AG04450 (cell line): ENCODE measurements at regions not wholly inside any gene's neighbourhood (a gene's known extent, or its start where the extent isn't known, plus 50 kb on each side); places are given as distances from the start of the nearest gene placed in this dataset.

ENCODE experiments used
- CTCF ChIA-PET: fragments of 300-600, 350-600 bp; formaldehyde crosslinking; extraction: SDS; loops from one replicate; lab custom pipeline; 2022; ENCODE audit warnings: antibody characterized with exemption, inconsistent platforms; lab: Charles Lee
- POLR2A ChIA-PET: fragments of 350-600 bp; formaldehyde crosslinking; extraction: SDS; loops from one replicate; lab custom pipeline; 2021; ENCODE audit warnings: antibody characterized with exemption, inconsistent platforms; lab: Yijun Ruan, JAX
- DNase-seq: peaks from one replicate; pipeline ENCODE4 v3.0.0-alpha.2; 2011; ENCODE audit warnings: low read depth, low spot score
- H3K27ac ChIP-seq: one replicate; pipeline ENCODE4 v1.5.1; 2012; ENCODE audit warnings: low read depth, low read length, control low read depth
- H3K27me3 ChIP-seq: one replicate; pipeline ENCODE4 v1.6.0; 2012; ENCODE audit warnings: low read length; ENCODE audit not compliant: control insufficient read depth, insufficient read depth
- H3K4me3 ChIP-seq: 2 replicates; pipeline ENCODE4 v1.5.1; 2011; ENCODE audit warnings: mild to moderate bottlenecking, low read depth, low read length, control low read depth
- H3K9me3 ChIP-seq: 2 replicates; pipeline ENCODE4 v1.5.1; 2012; ENCODE audit warnings: low read length; ENCODE audit not compliant: control insufficient read depth, insufficient read depth
- TF ChIP-seq, protein P1 (sequence below): IDR thresholded peaks from 2 replicates; pipeline ENCODE4 v1.5.1; 2011; ENCODE audit warnings: low read depth, low read length, control low read depth, inconsistent platforms

DNA sequence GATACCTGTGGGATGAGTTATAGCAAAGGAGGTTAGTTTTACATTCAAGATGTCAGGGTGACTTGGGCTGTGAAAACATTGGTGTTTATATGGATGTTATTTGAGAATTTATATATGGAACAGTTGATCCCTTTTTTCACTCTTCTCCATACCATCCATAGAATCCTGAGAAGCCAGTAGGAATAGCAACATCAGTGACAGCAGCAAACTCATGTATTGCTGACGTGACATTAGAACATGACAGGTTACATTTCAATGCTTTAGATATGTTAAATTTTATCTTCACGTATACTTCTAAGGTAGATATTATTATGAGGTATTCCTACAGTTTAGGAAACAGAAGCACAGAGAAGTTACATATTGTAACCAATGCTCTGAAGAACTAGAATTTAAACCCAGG is 745.2 kb upstream of the GCFC2 start:
- no peak for DNase-seq
- Histone ChIP-seq H3K4me3 (no peak overlapping the region), H3K9me3 (no peaks in the 10 kb centered on the region), H3K27me3 (no peaks in the 10 kb centered on the region), H3K27ac (no peak overlapping the region)
- TF ChIP-seq, protein P1, sequence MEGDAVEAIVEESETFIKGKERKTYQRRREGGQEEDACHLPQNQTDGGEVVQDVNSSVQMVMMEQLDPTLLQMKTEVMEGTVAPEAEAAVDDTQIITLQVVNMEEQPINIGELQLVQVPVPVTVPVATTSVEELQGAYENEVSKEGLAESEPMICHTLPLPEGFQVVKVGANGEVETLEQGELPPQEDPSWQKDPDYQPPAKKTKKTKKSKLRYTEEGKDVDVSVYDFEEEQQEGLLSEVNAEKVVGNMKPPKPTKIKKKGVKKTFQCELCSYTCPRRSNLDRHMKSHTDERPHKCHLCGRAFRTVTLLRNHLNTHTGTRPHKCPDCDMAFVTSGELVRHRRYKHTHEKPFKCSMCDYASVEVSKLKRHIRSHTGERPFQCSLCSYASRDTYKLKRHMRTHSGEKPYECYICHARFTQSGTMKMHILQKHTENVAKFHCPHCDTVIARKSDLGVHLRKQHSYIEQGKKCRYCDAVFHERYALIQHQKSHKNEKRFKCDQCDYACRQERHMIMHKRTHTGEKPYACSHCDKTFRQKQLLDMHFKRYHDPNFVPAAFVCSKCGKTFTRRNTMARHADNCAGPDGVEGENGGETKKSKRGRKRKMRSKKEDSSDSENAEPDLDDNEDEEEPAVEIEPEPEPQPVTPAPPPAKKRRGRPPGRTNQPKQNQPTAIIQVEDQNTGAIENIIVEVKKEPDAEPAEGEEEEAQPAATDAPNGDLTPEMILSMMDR = no peak
- ChIA-PET CTCF (no interaction called here), POLR2A (no interaction called here)

DNA sequence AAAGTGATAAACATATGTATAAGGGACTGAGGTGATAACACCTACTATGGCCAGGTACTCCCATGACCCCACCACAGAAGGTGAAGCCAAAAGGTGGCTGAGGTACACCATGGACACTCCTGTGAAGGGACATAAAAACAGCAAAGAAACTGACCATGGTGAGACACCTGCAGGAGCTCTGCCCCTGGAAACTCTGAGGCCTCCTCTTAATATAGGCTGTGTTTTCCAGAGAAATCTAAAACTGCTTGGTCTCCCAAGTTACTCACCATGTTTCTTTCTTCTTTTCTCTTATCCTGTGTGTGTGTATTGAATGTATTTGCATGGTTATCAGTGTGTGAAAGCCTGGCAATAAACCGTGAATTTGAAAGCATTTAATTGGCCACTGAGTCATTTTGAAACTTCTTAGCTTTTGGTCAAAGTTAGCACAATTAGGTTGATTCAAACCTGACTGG is 739.3 kb upstream of the GCFC2 start:
- no peak overlapping the region for H3K27ac ChIP-seq
- no peaks in the 10 kb centered on the region; the same call in 1 of the 2 replicates for H3K9me3 ChIP-seq
- ChIA-PET CTCF (no interaction called here), POLR2A (no interaction called here)
- TF ChIP-seq, protein P1 = no peak
- DNase-seq = no peak
- H3K4me3 ChIP-seq = no peak overlapping the region
- no peaks in the 10 kb centered on the region for H3K27me3 ChIP-seq

DNA sequence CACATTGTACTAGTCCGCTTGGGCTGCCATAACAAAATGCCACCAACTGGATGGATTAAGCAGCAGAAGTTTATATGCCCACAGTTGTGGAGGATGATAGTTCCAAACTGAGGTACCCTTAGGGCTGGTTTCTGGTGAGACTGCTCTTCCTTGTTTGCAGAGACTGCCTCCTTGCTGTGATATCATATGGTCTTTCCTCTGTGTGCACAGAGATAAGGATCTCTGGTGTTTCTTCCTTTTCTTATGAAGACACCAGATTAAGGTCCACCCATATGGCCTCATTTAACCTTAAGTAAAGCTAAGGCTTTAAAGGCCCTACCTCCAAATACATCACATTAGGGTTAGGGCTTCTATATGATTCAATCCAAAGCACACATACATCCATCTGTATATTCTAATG is 738.2 kb upstream of the GCFC2 start:
- TF ChIP-seq, protein P1 = no peak
- H3K27ac ChIP-seq = no peak overlapping the region
- ChIA-PET POLR2A (no interaction called here), CTCF (no interaction called here)
- H3K27me3 ChIP-seq = no peaks in the 10 kb centered on the region
- no peak overlapping the region for H3K4me3 ChIP-seq
- no peak for DNase-seq
- no peaks in the 10 kb centered on the region; the same call in 1 of the 2 replicates for H3K9me3 ChIP-seq

DNA sequence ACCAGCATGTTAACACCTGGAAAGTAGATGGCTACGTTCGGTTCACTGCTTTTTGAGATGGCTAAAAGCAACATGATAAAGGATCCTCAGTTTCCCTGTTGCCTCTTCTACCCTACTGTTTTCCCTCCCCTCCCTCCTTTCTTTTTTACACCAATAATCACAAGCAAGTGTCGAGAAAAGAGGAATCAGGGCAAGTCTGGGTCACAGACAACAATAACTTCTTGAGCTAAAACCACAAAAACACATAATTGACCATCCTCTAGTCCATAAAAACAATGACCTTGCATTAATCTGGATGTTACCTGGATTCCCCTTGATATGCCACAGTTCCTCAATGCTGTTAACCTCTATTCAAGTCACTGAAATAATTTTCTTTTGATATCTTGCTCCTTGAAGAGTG is 736.6 kb upstream of the GCFC2 start:
- Histone ChIP-seq H3K27ac (no peak overlapping the region), H3K4me3 (no peak overlapping the region), H3K9me3 (peaks cover 3% of the 10 kb centered on the region; the same call in 1 of the 2 replicates), H3K27me3 (no peaks in the 10 kb centered on the region)
- POLR2A ChIA-PET = no interaction called here
- no peak for DNase-seq
- TF ChIP-seq, protein P1 = no peak
- CTCF ChIA-PET = no interaction called here

DNA sequence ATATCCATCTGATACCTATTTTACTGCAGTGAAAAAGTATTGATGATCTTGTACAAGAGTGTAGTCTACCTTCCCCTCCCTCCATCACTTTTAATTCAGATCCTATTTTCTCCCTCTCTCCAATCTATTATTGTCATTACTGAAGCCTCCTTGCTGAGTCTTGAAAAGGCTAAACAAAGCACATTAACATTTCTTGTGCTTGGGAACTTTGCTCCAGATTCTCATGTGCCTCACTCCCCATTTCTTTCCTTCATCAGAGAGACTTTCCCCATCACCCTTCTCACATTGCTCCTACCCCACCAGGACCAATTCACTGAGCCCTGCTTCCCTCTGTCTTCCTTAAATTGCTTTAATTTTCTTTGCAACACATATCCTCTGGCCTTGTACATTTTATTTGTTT is 736.2 kb upstream of the GCFC2 start:
- ChIA-PET CTCF (no interaction called here), POLR2A (no interaction called here)
- H3K9me3 ChIP-seq = peaks cover 3% of the 10 kb centered on the region; the same call in 1 of the 2 replicates
- TF ChIP-seq, protein P1 = no peak
- no peak overlapping the region for H3K4me3 ChIP-seq
- no peaks in the 10 kb centered on the region for H3K27me3 ChIP-seq
- H3K27ac ChIP-seq = no peak overlapping the region
- DNase-seq = no peak
